Trophoblast cell (in vitro differentiated cells and primary cell): ENCODE measurements at regions not wholly inside any gene's neighbourhood (a gene's known extent, or its start where the extent isn't known, plus 50 kb on each side); places are given as distances from the start of the nearest gene placed in this dataset.

Experiments used
- DNase-seq, 2 donors: peaks; one replicate each; pipeline ENCODE4 v3.0.0-alpha.2; 2016
- H2AFZ ChIP-seq: 2 replicates; pipeline ENCODE4 v1.6.1; 2013; ENCODE audit warnings: low read length, moderate library complexity, mild to moderate bottlenecking; ENCODE audit not compliant: insufficient read depth, poor library complexity
- H2AK5ac ChIP-seq: 2 replicates; pipeline ENCODE4 v1.6.1; 2013; ENCODE audit warnings: mild to moderate bottlenecking, low read length
- H2BK120ac ChIP-seq: 2 replicates; pipeline ENCODE4 v1.6.1; 2013; ENCODE audit warnings: low read length, mild to moderate bottlenecking, moderate library complexity; ENCODE audit not compliant: insufficient read depth, poor library complexity
- H2BK12ac ChIP-seq: 2 replicates; pipeline ENCODE4 v1.6.1; 2013; ENCODE audit warnings: mild to moderate bottlenecking, low read length, moderate library complexity
- H2BK5ac ChIP-seq: 2 replicates; pipeline ENCODE4 v1.6.1; 2013; ENCODE audit warnings: low read length, low read depth, moderate library complexity, mild to moderate bottlenecking; ENCODE audit not compliant: poor library complexity
- H3K14ac ChIP-seq: 2 replicates; pipeline ENCODE4 v1.6.1; 2013; ENCODE audit warnings: mild to moderate bottlenecking, low read length
- H3K18ac ChIP-seq: 2 replicates; pipeline ENCODE4 v1.6.1; 2013; ENCODE audit warnings: mild to moderate bottlenecking, low read length
- H3K23ac ChIP-seq: 2 replicates; pipeline ENCODE4 v1.6.1; 2013; ENCODE audit warnings: low read length
- H3K27ac ChIP-seq: 2 replicates; pipeline ENCODE4 v1.5.1; 2013; ENCODE audit warnings: low read depth, mild to moderate bottlenecking, inconsistent platforms, low read length, moderate library complexity
- H3K27me3 ChIP-seq: 2 replicates; pipeline ENCODE4 v1.6.1; 2013; ENCODE audit warnings: inconsistent platforms, mild to moderate bottlenecking, low read length, moderate library complexity; ENCODE audit not compliant: insufficient read depth
- H3K36me3 ChIP-seq, 2 experiments: 1 replicate in 1 of 2; 2 replicates in 1 of 2; pipeline ENCODE4 v1.6.1; 2013; ENCODE audit warnings: low read length in 2 of 2, mild to moderate bottlenecking in 2 of 2, moderate library complexity in 1 of 2; ENCODE audit not compliant: insufficient read depth in 2 of 2, control insufficient read depth in 1 of 2
- H3K4ac ChIP-seq: 2 replicates; pipeline ENCODE4 v1.6.1; 2013; ENCODE audit warnings: low read depth, mild to moderate bottlenecking, low read length, moderate library complexity
- H3K4me1 ChIP-seq, 2 experiments: 1 replicate in 1 of 2; 2 replicates in 1 of 2; pipeline ENCODE4 v1.6.1; 2013; ENCODE audit warnings: low read length in 2 of 2, mild to moderate bottlenecking in 2 of 2, moderate library complexity in 1 of 2; ENCODE audit not compliant: insufficient read depth in 2 of 2, control insufficient read depth in 1 of 2
- H3K4me2 ChIP-seq: 2 replicates; pipeline ENCODE4 v1.6.1; 2013; ENCODE audit warnings: inconsistent platforms, mild to moderate bottlenecking, low read length, moderate library complexity
- H3K4me3 ChIP-seq: 2 replicates; pipeline ENCODE4 v1.5.1; 2013; ENCODE audit warnings: mild to moderate bottlenecking, low read depth, low read length, inconsistent platforms
- H3K79me1 ChIP-seq: one replicate; pipeline ENCODE4 v1.6.1; 2013; ENCODE audit warnings: low read length
- H3K79me2 ChIP-seq: 2 replicates; pipeline ENCODE4 v1.6.1; 2013; ENCODE audit warnings: low read length, mild to moderate bottlenecking; ENCODE audit not compliant: control insufficient read depth, insufficient read depth, poor library complexity
- H3K9ac ChIP-seq: 2 replicates; pipeline ENCODE4 v1.6.1; 2013; ENCODE audit warnings: mild to moderate bottlenecking, low read length
- H3K9me3 ChIP-seq: 2 replicates; pipeline ENCODE4 v1.6.1; 2013; ENCODE audit warnings: low read depth, mild to moderate bottlenecking, control low read depth, inconsistent platforms, low read length; ENCODE audit not compliant: insufficient read depth
- H4K12ac ChIP-seq: 2 replicates; pipeline ENCODE4 v1.6.1; 2013; ENCODE audit warnings: low read depth, mild to moderate bottlenecking, low read length, moderate library complexity
- H4K8ac ChIP-seq: 2 replicates; pipeline ENCODE4 v1.6.1; 2013; ENCODE audit warnings: low read depth, mild to moderate bottlenecking, low read length, moderate library complexity
- H4K91ac ChIP-seq: one replicate; pipeline ENCODE4 v1.6.1; 2013; ENCODE audit warnings: low read depth, mild to moderate bottlenecking, low read length, moderate library complexity
- WGBS: extraction: QIAGEN DNeasy Blood & Tissue Kit; methylation state at CpG from one replicate; pipeline ENCODE4 v1.1.7; 2013; ENCODE audit warnings: missing lambda C conversion rate; ENCODE audit not compliant: insufficient read length, insufficient coverage; ENCODE audit errors: extremely low coverage; 5-methylcytosine and 5-hydroxymethylcytosine counted together

- Histone ChIP-seq H3K27me3 (no peaks in the 10 kb centered on the region), H2AK5ac (no peak overlapping the region), H2BK12ac (no peak overlapping the region), H3K36me3 (no peaks in the 10 kb centered on the region), H3K4me1 (no peaks in the 10 kb centered on the region), H4K12ac (no peak overlapping the region), H3K27ac (no peak overlapping the region), H3K4ac (no peak overlapping the region), H4K8ac (no peak overlapping the region), H3K14ac (no peak overlapping the region), H3K79me2 (no peaks in the 10 kb centered on the region), H2AFZ (no peak overlapping the region), H3K23ac (no peak overlapping the region), H3K4me2 (no peak overlapping the region), H3K9ac (no peak overlapping the region), H2BK5ac (no peak overlapping the region), H2BK120ac (no peak overlapping the region), H3K4me3 (no peak overlapping the region), H3K18ac (no peak overlapping the region), H3K9me3 (no peaks in the 10 kb centered on the region), H3K79me1 (no peaks in the 10 kb centered on the region), H4K91ac (no peak overlapping the region)
- no peak for DNase-seq
- WGBS, result no CpG with 5 or more reads among the region's 2 CpGs
These were observed 549.5 kb upstream of the GOLIM4 start for GRCh38 chr3:168645180-168645579.

GRCh38 chr3:168628549-168628948 is 532.8 kb upstream of the GOLIM4 start:
- Histone ChIP-seq H4K91ac (no peak overlapping the region), H2BK12ac (no peak overlapping the region), H3K27ac (no peak overlapping the region), H2AFZ (no peak overlapping the region), H3K79me2 (no peaks in the 10 kb centered on the region), H3K23ac (no peak overlapping the region), H3K9ac (no peak overlapping the region), H2BK5ac (no peak overlapping the region), H4K8ac (no peak overlapping the region), H3K4me2 (no peak overlapping the region), H2BK120ac (no peak overlapping the region), H3K14ac (no peak overlapping the region), H3K36me3 (no peaks in the 10 kb centered on the region), H4K12ac (no peak overlapping the region), H3K27me3 (no peaks in the 10 kb centered on the region), H3K4me1 (no peaks in the 10 kb centered on the region), H3K4ac (no peak overlapping the region), H3K9me3 (no peaks in the 10 kb centered on the region), H3K18ac (no peak overlapping the region), H3K79me1 (no peaks in the 10 kb centered on the region), H3K4me3 (no peak overlapping the region), H2AK5ac (no peak overlapping the region)
- no peak for DNase-seq

GRCh38 chr3:168625477-168625876 is 529.8 kb upstream of the GOLIM4 start:
- no peak overlapping the region for H3K9ac ChIP-seq
- H3K4ac ChIP-seq, result no peak overlapping the region
- H2AFZ ChIP-seq, result no peak overlapping the region
- H3K36me3 ChIP-seq, result no peaks in the 10 kb centered on the region
- no peak overlapping the region for H3K23ac ChIP-seq
- DNase-seq, result no peak
- H3K27me3 ChIP-seq, result no peaks in the 10 kb centered on the region
- no peak overlapping the region for H2BK120ac ChIP-seq
- H3K18ac ChIP-seq, result no peak overlapping the region
- no peak overlapping the region for H4K8ac ChIP-seq
- no peaks in the 10 kb centered on the region for H3K4me1 ChIP-seq
- H4K12ac ChIP-seq, result no peak overlapping the region
- no peak overlapping the region for H4K91ac ChIP-seq
- H2BK5ac ChIP-seq, result no peak overlapping the region
- H3K79me2 ChIP-seq, result no peaks in the 10 kb centered on the region
- no peak overlapping the region for H3K4me3 ChIP-seq
- no peak overlapping the region for H3K27ac ChIP-seq
- no peak overlapping the region for H3K4me2 ChIP-seq
- H3K79me1 ChIP-seq, result no peaks in the 10 kb centered on the region
- H3K14ac ChIP-seq, result no peak overlapping the region
- no peak overlapping the region for H2AK5ac ChIP-seq
- H2BK12ac ChIP-seq, result no peak overlapping the region
- no peaks in the 10 kb centered on the region for H3K9me3 ChIP-seq

DNA sequence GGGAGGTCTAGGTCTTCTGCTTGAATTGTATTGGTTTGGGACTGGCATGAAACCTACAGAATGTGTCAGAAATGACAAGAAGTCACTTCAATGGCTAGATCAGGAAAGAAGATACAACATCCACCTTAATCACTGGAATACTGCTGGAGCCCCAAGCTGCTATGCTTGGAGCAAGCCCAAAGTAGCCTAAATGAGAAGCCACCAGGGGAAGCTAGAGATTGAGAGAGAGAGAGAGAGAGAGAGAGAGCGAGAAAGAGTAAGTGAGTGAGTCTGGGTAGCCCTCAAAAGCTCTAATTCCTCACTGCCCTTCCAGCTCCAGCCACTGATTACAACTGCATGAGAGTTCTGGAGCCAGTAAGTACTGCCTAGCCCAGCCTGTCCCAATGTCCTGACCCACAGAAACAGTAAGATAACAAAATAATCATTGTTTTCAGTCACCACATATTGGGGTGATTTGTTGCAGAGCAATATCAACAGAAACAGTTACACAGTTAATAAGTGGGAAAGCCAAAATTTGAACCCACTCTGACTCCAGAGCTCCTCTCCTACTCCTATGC is 529.2 kb upstream of the GOLIM4 start:
- Histone ChIP-seq H3K4me3 (no peak overlapping the region), H3K9me3 (no peaks in the 10 kb centered on the region), H2BK5ac (no peak overlapping the region), H3K36me3 (no peaks in the 10 kb centered on the region), H3K9ac (no peak overlapping the region), H3K4me1 (no peaks in the 10 kb centered on the region), H3K14ac (no peak overlapping the region), H2BK12ac (no peak overlapping the region), H3K4ac (no peak overlapping the region), H2AK5ac (no peak overlapping the region), H3K4me2 (no peak overlapping the region), H3K18ac (no peak overlapping the region), H3K79me1 (no peaks in the 10 kb centered on the region), H4K12ac (no peak overlapping the region), H3K27me3 (no peaks in the 10 kb centered on the region), H3K23ac (no peak overlapping the region), H3K27ac (no peak overlapping the region), H2BK120ac (no peak overlapping the region), H3K79me2 (no peaks in the 10 kb centered on the region), H4K8ac (no peak overlapping the region), H4K91ac (no peak overlapping the region), H2AFZ (no peak overlapping the region)
- no CpG with 5 or more reads among the region's 1 CpG for WGBS
- DNase-seq, result no peak

DNA sequence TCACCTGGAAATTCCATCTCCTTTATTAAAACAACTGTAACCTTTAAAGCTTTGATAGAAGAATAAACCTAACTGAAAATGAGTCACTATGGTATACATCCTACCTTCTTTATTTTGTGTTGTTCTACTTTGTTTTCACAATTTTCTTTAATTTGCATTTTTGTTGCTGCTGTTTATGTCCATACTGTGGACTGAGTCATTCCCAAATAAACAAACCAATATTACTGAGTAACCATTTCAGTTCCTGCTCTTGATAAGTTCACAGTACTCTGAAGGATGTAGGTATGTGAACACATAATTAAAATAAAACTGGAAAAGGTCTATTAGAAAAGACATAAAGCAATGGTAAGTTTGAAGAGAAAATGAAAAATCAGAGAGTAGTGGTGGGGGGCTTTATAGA is 528.5 kb upstream of the GOLIM4 start:
- Histone ChIP-seq H4K91ac (no peak overlapping the region), H3K9ac (no peak overlapping the region)

More for the DNA sequence above, 528.5 kb upstream of the GOLIM4 start:
- no peak overlapping the region for H2BK120ac ChIP-seq
- no peak overlapping the region for H3K18ac ChIP-seq
- H3K4me2 ChIP-seq, result no peak overlapping the region
- no peak overlapping the region for H2BK5ac ChIP-seq
- H3K14ac ChIP-seq, result no peak overlapping the region
- H3K27ac ChIP-seq, result no peak overlapping the region
- no peak for DNase-seq
- H2AFZ ChIP-seq, result no peak overlapping the region
- H3K9me3 ChIP-seq, result no peaks in the 10 kb centered on the region
- no peak overlapping the region for H2AK5ac ChIP-seq
- H3K36me3 ChIP-seq, result no peaks in the 10 kb centered on the region
- H3K4me1 ChIP-seq, result no peaks in the 10 kb centered on the region
- no peaks in the 10 kb centered on the region for H3K79me2 ChIP-seq
- H3K23ac ChIP-seq, result no peak overlapping the region
- no peaks in the 10 kb centered on the region for H3K79me1 ChIP-seq
- H4K12ac ChIP-seq, result no peak overlapping the region
- H3K4ac ChIP-seq, result no peak overlapping the region
- no peak overlapping the region for H3K4me3 ChIP-seq
- no peak overlapping the region for H4K8ac ChIP-seq
- H3K27me3 ChIP-seq, result no peaks in the 10 kb centered on the region
- no peak overlapping the region for H2BK12ac ChIP-seq
